Activated CD8-positive, alpha-beta T cell treated with anti-CD3 and anti-CD28 coated beads for 36 hours (primary cell): ENCODE measurements at regions not wholly inside any gene's neighbourhood (a gene's known extent, or its start where the extent isn't known, plus 50 kb on each side); places are given as distances from the start of the nearest gene placed in this dataset.
"Not testable (repeated sequence)": the region's sequence is repeated elsewhere in the genome, so short reads cannot be mapped to it uniquely, and the experiment has no call there.

Experiments
- ATAC-seq: fragments of 200-7000 bp; cut with Tn5 transposase; one replicate; pipeline ENCODE4 v1.10.0; 2021; ENCODE audit warnings: mild to moderate bottlenecking, moderate library complexity
- CTCF ChIA-PET: fragments of 350-600 bp; sonication (Branson Sonifier 250); formaldehyde crosslinking; loops from one replicate; lab custom pipeline; 2021; ENCODE audit warnings: antibody characterized with exemption; lab: Charles Lee
- POLR2A ChIA-PET: fragments of 350-600 bp; sonication (Branson Sonifier 250); formaldehyde crosslinking; loops from one replicate; lab custom pipeline; 2021; ENCODE audit warnings: antibody characterized with exemption; lab: Charles Lee
- DNase-seq: peaks from one replicate; pipeline ENCODE4 v3.0.0-alpha.2; 2020
- H3K27ac Mint-ChIP-seq: one replicate; pipeline ENCODE4 v1.8.0; 2021; ENCODE audit warnings: mild to moderate bottlenecking, mixed read lengths
- H3K27me3 Mint-ChIP-seq: one replicate; pipeline ENCODE4 v1.8.0; 2021; ENCODE audit warnings: mixed read lengths
- H3K36me3 Mint-ChIP-seq: one replicate; pipeline ENCODE4 v1.8.0; 2021; ENCODE audit warnings: low read depth, mixed read lengths
- H3K4me1 Mint-ChIP-seq: one replicate; pipeline ENCODE4 v1.8.0; 2021; ENCODE audit warnings: low read depth, mixed read lengths
- H3K4me3 Mint-ChIP-seq: one replicate; pipeline ENCODE4 v1.8.0; 2021; ENCODE audit warnings: mild to moderate bottlenecking, moderate library complexity, mixed read lengths
- H3K9me3 Mint-ChIP-seq: one replicate; pipeline ENCODE4 v1.8.0; 2021; ENCODE audit warnings: mixed read lengths
- CTCF ChIP-seq: fragments of 200-600 bp; IDR thresholded peaks from one replicate; pipeline ENCODE4 v1.8.0; 2022; ENCODE audit warnings: antibody characterized with exemption, mild to moderate bottlenecking
- intact Hi-C: fragments of 100-400 bp; cut with micrococcal nuclease; formaldehyde crosslinking; loops from one replicate; pipeline ENCODE4 v1.10.0; 2022

GRCh38 chr9:13915131-13915530, 398.8 kb downstream of the NFIB start:
- Mint-ChIP-seq H3K4me1 (no peaks in the 10 kb centered on the region), H3K36me3 (no peaks in the 10 kb centered on the region), H3K27me3 (no peaks in the 10 kb centered on the region), H3K4me3 (no peak overlapping the region), H3K27ac (no peak overlapping the region), H3K9me3 (peaks cover 13% of the 10 kb centered on the region)
- TF ChIP-seq CTCF: no peak
- ATAC-seq (no peak), DNase-seq (no peak)
- ChIA-PET CTCF (no interaction called here), POLR2A (no interaction called here)
- intact Hi-C loops: no loop called here

DNA sequence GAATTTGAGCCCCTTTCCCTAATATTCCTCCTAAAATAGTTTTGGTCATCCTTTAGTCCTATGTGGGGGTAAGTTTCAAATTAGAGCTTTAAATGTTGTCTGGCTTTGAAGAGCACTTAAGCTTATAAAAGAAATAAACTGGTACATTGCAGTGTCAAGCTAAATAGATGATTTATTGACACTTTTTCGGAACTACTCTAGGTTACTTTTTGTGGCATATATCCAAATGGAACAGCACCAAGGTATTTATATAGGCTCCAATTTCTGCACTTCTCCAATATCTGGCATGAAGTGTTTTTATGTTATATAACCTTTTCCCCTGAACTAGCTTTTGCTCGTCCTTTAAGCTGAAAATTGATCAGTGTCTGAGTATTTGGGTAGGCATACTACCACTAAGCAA, 402.5 kb downstream of the NFIB start:
- POLR2A ChIA-PET: no interaction called here
- CTCF ChIA-PET: no interaction called here
- ATAC-seq: no peak
- no peaks in the 10 kb centered on the region for H3K27me3 Mint-ChIP-seq
- no peaks in the 10 kb centered on the region for H3K4me1 Mint-ChIP-seq
- intact Hi-C loops: no loop called here
- DNase-seq: no peak
- H3K27ac Mint-ChIP-seq: no peak overlapping the region
- H3K9me3 Mint-ChIP-seq: peaks cover 7% of the 10 kb centered on the region
- H3K4me3 Mint-ChIP-seq: no peak overlapping the region
- TF ChIP-seq CTCF: no peak
- H3K36me3 Mint-ChIP-seq: no peaks in the 10 kb centered on the region

DNA sequence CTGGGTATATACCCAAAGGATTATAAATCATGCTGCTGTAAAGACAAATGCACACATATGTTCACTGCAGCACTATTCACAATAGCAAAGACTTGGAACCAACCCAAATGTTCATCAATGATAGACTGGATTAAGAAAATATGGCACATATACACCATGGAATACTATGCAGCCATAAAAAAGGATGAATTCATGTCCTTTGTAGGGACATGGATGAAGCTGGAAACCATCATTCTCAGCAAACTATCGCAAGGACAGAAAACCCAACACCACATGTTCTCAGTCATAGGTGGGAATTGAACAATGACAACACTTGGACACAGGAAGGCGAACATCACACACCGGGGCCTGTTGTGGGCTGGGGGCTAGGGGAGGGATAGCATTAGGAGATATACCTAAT, 406.1 kb downstream of the NFIB start:
- DNase-seq, H3K27ac Mint-ChIP-seq, H3K4me1 Mint-ChIP-seq, CTCF ChIA-PET, H3K4me3 Mint-ChIP-seq, H3K27me3 Mint-ChIP-seq, H3K36me3 Mint-ChIP-seq, H3K9me3 Mint-ChIP-seq, ATAC-seq, POLR2A ChIA-PET, intact Hi-C loops: not testable (repeated sequence)

GRCh38 chr9:13904746-13905145, 409.2 kb downstream of the NFIB start:
- Mint-ChIP-seq H3K9me3 (no peaks in the 10 kb centered on the region), H3K27ac (no peak overlapping the region), H3K4me1 (no peaks in the 10 kb centered on the region), H3K36me3 (no peaks in the 10 kb centered on the region), H3K27me3 (no peaks in the 10 kb centered on the region), H3K4me3 (no peak overlapping the region)
- ChIA-PET POLR2A (no interaction called here), CTCF (no interaction called here)
- no peak for TF ChIP-seq CTCF
- intact Hi-C loops: no loop called here
- DNase-seq (no peak), ATAC-seq (no peak)

GRCh38 chr9:13904311-13904710, 409.6 kb downstream of the NFIB start:
- H3K27ac Mint-ChIP-seq: no peak overlapping the region
- ChIA-PET CTCF (no interaction called here), POLR2A (no interaction called here)
- intact Hi-C loops: no loop called here
- H3K27me3 Mint-ChIP-seq: no peaks in the 10 kb centered on the region
- H3K4me1 Mint-ChIP-seq: no peaks in the 10 kb centered on the region
- no peak overlapping the region for H3K4me3 Mint-ChIP-seq
- H3K9me3 Mint-ChIP-seq: peaks cover under 1% of the 10 kb centered on the region
- H3K36me3 Mint-ChIP-seq: no peaks in the 10 kb centered on the region
- ATAC-seq (no peak), DNase-seq (no peak)
- no peak for TF ChIP-seq CTCF
